ENCODE measurements at regions not wholly inside any gene's neighbourhood (a gene's known extent, or its start where the extent isn't known, plus 50 kb on each side); places are given as distances from the start of the nearest gene placed in this dataset.

DNA sequence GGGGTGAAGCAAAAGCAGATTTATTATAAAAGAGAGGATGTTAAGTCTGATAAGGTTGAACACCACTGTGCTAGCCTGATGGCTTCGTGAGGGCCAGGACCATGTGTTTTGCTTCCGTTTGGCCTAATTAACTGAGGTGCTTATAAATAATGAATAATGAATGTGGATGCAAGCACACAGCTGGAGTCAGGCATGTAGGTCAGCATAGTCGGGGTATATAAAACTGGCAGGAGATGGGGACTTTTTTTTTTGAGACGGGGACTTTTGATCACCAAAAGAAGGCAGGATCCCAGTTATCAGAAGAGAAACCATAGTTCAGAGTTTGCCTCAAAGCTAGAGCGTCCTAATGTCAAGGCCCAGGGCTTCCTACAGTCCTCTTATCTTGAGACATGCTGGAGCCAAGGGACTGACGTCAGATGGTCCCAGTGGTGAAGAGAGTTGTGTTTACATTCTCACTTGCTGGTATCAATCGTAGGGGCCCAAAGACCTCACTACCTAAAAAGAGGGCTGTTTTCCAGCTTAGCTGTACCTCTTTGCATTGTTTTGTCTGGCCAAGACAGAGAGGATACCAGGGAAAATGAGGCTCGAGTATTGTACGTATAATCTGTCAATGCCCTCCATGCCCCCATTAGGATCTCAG, 50.4 kb downstream of the RTL9 start:
- DNase-seq = peak; percentile 39

DNA sequence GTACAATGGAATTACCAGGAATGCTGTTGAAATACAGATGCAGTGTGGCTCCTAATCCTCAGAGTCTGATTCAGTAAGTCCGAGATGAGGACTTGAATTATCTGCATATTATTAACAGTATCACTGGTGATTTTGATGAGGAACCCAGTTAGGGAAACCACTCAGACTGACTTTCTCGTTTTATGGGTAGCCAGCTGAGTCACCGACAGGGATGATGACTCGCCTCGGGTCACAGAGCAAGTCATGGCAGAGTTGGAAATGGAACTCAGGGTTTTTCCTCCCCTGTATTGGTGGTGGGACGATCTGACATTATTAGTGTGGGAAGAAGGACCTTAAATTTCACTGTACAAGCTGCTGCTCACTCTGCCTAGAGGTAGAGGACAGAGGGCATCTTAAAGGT, 51.3 kb downstream of the RTL9 start:
- peak; percentile 37 for DNase-seq

DNA sequence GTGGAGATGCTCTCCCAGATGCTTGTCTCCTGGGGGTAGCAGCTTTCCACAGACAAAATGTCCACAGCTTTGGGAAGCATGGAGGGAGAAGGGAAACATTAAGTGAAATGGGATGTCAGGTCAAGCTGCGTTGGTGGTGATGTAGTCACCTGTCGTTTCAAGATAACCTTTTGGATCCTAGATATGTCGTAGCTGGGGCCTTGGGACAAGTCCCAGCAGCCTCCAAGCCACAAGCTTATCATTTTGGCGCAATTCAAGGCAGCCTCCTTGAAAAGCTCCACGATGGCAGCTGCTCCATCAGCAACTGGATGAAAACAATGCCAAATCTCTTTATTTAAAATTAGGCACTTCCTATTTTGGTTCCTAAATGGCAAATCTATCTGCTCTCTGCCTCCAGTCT, 52.0 kb downstream of the RTL9 start:
- DNase-seq = peak; percentile 61

DNA sequence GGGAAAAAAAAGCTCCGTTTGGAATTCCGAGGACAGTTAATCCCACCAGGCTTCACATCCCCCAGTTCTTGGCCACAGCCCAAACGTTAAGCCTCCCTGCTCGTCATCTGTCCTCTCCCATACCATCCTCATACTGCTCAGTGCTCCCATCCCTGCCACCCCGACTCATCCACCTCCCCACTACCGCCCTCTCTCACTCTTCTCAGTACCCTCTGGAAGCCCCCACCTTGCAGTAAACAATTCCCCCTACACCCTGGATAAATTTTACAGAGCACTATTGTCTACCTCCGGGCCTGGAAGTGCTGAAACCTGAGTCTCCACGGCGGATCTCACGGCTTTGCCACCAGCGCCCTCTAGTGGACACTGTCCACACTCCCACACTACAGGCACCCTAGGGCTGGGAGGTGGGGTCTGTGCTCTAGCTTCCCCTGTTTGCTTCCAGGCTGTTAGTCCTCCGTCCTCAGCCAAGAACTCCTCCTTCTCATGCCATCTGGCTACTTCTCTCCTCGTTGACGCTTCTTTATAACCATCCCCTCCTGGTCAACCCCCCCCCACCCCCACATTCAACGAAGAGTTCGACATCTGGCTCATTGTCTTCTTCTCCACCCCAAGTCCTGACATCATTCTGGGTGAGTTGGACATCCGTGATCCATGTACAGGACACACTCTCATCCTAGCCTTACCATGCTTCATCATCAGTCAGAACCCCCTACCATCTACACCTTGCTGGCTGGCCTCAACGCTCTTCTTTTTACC, 54.5 kb downstream of the RTL9 start:
- DNase-seq = peak; percentile 86

DNA sequence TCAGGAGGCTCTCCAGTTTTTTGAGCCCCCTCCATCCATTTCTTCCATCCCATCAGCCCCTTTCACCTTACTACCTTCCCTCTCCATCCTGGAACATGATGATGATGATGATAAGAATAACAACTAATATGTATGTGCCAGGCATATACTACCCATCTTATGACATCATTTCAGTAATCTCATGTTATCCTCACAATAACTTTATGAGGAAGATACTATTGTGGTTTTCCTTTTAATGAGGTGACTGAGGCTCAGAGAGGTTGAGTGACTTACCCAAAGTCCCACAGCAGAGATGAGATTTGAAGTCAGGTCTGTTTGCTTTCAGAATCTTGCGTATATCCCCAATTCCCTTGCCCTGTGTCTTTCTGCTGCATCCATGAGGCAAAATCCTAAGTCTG, 55.1 kb downstream of the RTL9 start:
- DNase-seq = no peak

DNA sequence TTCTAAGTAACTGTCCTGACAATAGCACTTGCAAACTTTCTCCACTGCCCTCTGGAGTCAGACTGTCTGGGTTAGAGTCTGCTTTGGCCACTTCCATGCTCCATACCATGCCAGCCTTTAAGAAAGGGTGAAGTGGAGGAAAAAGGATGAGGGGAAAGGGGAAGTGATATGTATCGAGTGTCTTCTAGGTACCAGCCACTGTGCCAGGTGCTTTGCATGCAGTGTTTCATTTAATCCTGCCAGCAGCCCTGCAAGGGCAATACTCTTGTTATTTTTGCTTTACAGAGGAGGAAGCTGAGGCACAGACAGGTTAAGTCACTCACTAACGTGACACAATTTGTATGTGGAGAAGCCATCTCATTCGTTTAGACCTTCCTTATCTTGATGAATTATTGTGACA, 55.6 kb downstream of the RTL9 start:
- DNase-seq = no peak

DNA sequence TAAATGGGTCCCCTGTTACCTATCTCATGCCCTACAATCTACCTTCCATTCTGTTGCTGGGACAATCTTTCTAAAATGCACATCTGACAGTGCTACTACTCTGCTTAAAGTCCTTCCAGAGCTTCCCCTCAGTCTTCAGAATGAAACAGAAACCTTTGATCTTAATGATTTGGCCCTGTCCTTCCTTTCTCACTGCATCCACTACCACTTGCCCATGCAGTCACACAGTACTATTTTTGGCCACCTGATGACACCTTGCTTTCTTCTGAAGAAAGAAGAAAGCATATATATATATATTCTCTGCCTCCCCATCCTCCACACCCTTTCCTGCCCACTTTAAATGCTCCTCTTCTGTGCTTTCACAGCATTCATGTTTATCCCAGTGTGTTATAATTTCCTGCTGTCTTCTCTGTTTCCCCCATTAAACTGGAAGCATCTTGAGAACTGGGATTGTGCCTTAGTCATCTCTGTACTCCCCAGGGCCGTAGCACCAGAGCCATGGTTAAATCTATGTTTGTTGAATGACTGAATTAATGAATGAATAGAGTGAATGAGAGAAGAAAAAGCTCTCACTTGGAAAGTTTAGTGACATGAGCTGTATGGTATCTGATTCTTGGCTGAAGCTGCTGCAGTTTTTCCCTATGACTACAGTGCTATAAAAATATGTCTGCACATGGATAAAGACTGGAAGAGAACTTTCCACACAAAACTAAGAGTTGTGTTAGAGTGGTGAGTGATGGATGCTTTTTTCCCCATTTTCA, 56.2 kb downstream of the RTL9 start:
- DNase-seq = no peak

DNA sequence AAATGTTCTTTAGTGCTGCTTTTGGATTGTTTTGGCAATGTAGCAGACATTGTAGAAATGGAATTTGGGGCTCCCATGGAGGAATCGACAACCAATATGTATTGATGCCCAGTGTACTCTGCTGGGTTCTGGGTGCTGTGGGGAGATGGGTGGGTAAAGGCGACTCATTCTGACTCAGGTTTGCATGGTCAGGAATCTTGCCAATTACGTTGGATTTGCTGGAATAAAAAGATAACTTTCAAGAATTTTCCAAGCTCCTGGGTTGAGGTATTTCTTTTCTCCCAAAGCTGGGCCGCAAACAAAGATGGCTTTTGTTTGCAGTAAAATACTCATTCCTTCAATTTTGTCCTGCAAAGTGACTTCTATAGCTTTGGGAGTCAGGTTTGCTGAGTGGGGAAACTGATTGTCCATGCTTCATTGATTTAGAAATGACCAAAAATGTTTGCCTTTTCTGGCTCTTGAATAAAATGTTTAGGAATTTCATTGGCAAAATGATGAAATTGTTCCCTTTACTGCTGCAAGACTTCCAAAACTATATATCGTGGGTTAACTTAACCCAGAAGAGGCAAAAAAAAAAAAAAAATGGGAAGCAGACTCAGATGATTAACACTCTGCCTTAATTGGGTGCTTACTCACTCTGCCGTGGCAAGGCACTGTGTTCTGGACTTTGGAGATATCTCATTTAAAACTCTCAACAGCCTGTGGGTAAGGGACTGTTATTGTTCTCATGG, 57.0 kb downstream of the RTL9 start:
- no peak for DNase-seq

DNA sequence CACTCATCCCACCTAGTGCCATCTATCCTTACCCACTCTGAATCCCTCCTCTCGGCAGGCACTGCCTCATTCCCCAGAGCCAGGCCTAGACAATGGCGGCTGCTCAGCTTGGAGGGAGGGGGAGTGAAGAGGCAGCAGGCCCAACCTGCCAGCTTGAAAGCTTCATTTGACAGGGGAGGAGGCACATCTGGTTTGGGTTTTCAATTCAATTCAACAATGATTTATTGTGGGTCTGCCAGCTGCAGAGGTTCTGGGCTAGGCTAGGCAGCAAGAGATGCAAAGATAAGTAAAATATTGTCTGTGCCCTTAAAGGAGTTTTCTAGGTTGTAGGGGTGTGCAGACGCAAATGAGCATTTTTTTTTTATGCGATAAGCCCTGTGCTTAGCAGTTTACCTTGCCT, 58.5 kb downstream of the RTL9 start:
- no peak for DNase-seq

DNA sequence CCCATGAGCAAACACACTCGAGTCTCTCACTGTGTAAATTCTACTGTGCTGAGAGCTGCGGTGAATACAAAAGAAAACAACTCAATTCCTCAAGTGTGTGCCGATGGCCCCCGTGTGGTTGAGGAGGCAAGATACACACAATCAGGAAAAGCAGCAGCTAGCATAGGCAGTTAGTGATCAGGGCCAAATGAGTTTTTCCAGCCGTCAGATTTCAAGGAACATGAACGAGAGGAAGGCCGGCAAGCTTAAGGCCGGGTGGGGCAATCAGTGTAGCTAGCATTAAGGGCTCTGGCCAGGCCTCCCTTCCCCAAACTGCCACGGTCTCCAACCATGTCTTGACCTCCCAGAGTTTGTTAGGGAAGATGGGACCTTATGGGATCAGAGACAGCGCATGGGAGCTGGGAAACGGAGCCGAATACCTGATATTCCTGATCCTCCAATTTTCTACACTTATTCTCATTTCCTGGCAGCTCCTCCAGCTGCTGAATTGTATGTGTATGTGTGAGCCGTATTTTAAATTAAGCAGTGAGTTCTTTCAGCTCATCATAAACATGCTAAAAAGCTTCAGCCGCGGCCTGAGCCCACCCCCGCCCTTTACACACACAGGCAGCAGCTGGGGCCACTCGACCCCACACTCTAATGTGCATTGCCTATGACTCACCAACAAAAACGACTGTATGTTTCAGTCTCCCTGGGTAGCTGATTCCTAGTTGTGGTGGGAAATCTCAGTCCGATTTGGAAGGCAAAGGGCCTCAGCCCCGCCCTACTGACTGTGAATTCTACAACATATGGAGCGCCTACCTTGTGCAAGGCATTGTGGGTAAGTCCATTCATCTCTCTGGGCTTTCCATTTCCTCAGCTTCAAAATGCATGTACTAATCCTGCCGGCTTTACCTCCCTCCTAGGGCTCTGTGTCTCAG, 59.9 kb downstream of the RTL9 start:
- peak; percentile 53 for DNase-seq

DNA sequence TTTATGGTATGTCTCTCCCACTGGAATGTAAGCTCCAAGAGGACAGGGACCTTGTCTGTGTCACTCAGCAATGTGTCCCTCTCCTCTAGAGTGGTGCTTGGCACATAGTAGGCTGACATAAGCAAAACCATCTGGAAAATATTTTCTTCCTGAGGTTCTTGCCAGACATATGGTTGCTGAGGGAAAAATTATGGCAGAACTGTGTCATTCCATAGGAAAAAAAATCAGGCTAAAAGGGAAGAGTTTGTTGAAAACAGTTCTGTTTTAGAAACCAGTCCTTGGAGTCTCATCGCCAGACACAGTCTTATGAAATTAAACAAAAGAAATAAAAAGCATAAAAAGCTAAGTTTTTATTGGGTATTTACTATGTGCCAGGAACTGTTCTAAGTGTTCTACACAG, 60.9 kb downstream of the RTL9 start:
- DNase-seq = no peak

DNA sequence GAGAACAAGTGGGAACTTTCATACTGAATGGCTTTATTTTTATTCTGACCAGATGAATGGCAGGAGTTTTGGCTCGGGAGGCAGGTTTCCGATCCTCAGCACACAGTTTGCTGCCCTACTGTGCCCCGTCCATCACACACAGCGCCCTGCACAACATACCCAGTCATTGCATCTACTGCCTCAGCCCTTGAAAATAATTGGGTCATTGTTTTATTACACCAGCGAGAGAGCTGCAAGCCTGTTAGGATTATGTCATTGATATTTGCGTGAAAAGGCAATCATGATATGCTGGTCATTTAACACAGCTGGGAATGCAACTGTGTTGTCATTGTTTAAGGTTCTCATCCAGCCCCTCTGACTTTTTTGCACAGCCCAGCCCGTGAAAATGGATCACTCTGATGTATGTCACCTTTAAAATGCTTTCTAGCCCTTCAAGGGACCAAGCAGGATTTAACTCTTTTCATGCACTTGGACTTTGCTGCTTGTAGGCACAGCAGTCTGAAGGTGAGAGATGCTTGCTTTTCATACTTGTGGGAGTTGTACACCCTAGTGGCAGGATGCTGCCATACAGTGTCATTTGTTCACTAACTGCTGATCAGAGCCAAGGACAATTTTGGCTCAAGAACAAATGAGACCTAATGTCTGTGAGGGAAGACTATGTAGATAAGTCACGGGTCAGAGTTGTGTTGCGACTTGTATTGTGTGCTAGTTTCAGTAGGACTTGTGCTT, 62.3 kb downstream of the RTL9 start:
- DNase-seq = peak; percentile 63

DNA sequence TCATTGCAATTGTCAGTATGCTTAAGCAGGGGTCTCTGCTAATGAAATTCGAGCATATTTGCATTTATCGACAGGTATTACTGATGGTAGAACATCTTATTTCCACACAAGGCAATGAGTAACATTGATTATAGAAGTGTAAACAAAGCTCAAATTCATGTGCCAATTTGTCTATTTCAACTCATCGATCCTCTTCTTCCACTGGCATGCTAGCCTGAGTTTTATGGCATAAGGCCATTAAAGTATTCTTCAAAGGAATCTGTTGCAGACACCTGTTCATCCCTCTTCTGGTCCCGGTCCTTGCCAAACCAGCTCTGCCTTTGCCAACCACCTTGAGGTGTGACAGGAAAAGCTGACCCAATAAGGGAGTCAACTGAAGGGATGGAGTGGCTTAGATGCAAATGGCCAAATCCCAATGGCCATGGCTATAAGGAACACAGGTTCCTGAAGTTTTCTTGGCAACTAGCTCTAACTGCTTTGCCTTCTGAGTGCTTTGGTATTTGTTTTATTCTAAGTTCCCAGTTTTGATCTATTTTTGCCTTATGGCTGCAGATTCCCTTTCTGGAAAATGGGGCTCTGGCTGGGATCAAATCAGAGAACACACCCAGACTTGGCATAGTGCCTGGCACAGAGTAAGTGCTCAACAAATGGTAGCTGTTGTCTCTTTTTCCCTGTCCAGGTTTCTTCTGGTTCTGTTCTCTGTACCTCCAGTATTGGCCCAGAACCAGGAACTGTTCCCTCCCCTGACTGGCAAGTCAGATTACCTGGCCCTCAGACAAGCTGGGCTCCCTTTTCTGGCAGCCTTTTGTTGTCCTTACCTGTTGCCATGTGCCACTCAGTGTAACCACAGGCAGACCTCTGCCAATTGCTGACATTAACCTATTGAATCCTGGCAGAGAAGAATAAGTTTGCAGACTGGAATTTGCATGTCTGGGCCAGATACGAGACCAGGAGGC, 63.1 kb downstream of the RTL9 start:
- no peak for DNase-seq

DNA sequence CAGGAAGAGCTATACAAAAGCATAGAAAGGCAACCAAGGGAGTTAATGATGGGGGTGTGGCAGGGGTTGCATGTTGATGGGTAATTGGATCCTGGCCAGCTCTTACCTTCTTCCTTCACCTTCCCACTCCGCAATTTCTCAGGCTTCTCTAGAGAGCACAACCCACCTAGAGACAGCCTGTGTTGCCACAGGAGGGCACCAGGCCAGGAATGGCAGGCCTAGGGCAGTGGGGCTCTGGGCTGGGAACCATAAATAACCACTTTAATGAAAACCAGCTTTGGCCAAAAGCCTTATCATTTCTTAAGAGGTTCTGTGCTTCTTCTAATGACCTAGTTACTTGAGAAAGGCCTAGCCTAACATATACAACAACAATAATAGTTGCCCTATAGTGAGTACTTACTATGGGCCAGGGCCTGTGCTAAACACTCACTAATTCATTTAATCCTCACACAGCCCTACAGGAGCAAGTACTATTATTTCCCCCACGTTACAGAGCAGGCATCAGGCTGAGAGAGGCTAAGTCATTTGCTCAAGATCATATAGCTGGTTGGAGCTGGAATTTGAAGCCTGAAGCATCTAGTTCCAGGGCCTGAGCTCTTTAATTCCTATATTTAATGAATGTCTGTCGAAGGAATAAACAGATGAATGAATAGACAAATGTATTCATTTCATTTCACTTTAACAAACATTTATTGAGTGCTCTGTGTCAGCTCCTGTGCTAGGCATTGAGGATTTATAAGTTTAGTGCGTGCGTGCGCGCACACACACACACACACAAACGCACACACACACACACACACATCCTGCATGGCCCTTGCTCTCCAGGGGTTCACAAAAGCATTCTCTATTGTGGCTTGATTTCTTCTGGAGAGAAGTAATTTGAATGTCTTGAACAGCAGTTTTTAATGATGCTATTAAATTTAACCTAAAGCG, 66.8 kb downstream of the RTL9 start:
- DNase-seq = no peak

DNA sequence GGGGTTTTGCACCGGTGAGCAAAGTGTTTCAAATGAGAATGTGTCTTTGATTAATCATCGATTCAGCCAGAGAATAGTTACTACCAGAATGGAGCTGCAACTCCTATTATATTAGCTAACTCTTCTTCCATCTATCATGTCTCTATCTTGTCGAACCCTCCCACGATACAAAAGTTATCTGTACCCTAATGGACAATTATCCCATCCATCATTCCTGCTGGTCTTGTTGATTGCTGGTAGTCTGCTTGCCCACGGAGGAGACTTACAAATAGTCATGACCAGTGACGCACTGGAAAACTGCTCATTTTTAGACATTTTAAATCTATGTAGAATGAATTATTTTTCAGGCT, 67.5 kb downstream of the RTL9 start:
- DNase-seq = no peak

DNA sequence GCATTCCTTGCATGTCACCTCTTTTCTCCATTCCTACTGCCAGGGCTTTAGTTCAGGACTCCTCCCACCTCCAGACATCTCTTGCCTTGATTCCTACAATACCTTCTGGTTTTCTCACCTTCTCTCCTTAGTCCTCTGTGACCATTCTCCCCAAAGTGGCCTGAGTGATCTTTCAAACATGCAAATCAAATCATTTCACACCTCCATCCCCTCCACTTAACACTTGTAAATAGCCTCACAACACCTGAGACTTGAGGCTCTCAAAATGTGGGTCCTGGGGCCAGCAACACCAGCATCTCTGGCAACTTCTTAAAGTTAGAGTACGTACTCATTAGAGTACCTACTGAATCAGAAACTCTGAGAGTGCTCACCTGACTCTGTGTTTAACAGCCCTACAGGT, 68.4 kb downstream of the RTL9 start:
- DNase-seq = no peak

DNA sequence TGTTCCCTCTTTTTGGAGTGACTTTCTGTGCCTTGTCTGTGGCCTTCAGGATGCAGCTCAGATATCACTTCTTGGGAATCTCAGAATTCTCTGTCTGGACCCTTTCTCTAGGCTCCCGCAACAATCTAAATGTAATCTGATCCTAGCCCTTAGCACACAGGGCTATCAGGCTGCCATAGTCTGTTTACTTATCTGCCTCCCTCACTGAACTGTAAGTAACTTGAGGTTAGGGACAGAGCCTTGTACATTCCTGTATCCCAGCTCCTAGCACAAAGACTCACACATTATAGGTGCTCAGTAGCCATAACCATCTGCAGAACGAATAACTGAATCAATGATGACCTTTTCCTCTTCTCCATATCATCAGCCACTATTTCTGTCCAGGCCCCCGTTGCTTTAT, 69.5 kb downstream of the RTL9 start:
- no peak for DNase-seq

DNA sequence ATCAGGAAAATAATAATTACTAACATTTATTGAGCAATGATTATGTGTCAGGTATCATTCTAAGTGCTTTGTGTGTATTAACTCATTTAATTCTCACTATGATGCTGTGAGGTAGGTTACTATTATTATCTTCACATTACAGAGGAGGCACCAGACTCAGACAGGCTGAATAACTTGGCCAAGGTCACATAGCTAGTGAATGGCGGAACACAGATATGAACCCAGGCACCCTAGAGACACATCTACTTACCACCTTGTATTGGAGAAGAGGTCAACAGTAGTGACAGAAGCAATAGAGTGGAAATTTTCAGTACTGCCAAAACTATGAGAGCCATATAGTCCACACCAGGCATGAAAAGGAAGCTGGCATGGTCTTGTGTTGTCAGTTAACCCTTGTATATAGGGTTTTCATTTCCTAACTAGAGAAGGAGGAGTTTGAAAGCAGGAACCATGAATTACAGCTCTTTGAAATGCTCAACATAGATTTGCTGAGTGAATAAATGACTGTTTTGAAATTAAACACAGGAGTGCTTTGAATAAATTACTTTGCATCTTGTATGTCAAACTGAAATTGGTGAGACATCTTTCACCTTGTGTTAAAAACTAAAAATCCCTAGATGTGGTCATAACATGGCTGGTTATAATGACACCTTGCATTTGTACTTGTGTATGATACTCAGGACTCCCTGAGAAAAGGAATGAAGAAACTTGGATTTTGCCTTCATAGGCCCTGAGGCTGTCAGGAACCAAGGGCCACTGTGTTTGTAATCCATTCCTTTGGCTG, 71.8 kb downstream of the RTL9 start:
- DNase-seq = no peak

All from hematopoietic multipotent progenitor cell treated with erythropoietin and hydrocortisone succinate and interleukin-3 and kit ligand, for 6 days (in vitro differentiated cells).